H9 (cell line): ENCODE measurements at regions not wholly inside any gene's neighbourhood (a gene's known extent, or its start where the extent isn't known, plus 50 kb on each side); places are given as distances from the start of the nearest gene placed in this dataset.

ENCODE experiments used
- DNase-seq: peaks from one replicate; pipeline ENCODE4 v3.0.0-alpha.2; 2017
- H2AFZ ChIP-seq: one replicate; pipeline ENCODE4 v1.6.1; 2013; ENCODE audit warnings: mild to moderate bottlenecking, low read length, control low read depth, moderate library complexity
- H2AK5ac ChIP-seq: 2 replicates; pipeline ENCODE4 v1.6.1; 2013; ENCODE audit warnings: low read length, control low read depth, mixed read lengths; ENCODE audit not compliant: insufficient read length
- H2BK120ac ChIP-seq: one replicate; pipeline ENCODE4 v1.6.1; 2013; ENCODE audit warnings: low read depth, mild to moderate bottlenecking, low read length, control low read depth, inconsistent platforms; ENCODE audit not compliant: poor library complexity, severe bottlenecking
- H2BK12ac ChIP-seq: 2 replicates; pipeline ENCODE4 v1.6.1; 2013; ENCODE audit warnings: low read length, control low read depth, mixed read lengths, low read depth; ENCODE audit not compliant: insufficient read length
- H2BK15ac ChIP-seq: 2 replicates; pipeline ENCODE4 v1.6.1; 2013; ENCODE audit warnings: low read depth, low read length, control low read depth
- H2BK20ac ChIP-seq: one replicate; pipeline ENCODE4 v1.6.1; 2013; ENCODE audit warnings: low read depth, mild to moderate bottlenecking, low read length, control low read depth, inconsistent platforms; ENCODE audit not compliant: poor library complexity, severe bottlenecking
- H2BK5ac ChIP-seq: 2 replicates; pipeline ENCODE4 v1.6.1; 2013; ENCODE audit warnings: low read length, control low read depth, mixed read lengths; ENCODE audit not compliant: insufficient read length
- H3K14ac ChIP-seq: 2 replicates; pipeline ENCODE4 v1.6.1; 2013; ENCODE audit warnings: low read length, control low read depth; ENCODE audit not compliant: insufficient read depth
- H3K18ac ChIP-seq: 2 replicates; pipeline ENCODE4 v1.6.1; 2013; ENCODE audit warnings: low read depth, mild to moderate bottlenecking, mixed read lengths, low read length, control low read depth; ENCODE audit not compliant: insufficient read length
- H3K23ac ChIP-seq: 2 replicates; pipeline ENCODE4 v1.6.1; 2013; ENCODE audit warnings: low read length, control low read depth, mixed read lengths, low read depth; ENCODE audit not compliant: insufficient read length
- H3K23me2 ChIP-seq: 2 replicates; pipeline ENCODE4 v1.6.1; 2013; ENCODE audit warnings: low read depth, mild to moderate bottlenecking, mixed read lengths, low read length, control low read depth; ENCODE audit not compliant: insufficient read length, poor library complexity, severe bottlenecking
- H3K27ac ChIP-seq: 2 replicates; pipeline ENCODE4 v1.5.1; 2013; ENCODE audit warnings: low read length, control low read depth, mixed read lengths, low read depth; ENCODE audit not compliant: insufficient read length
- H3K27me3 ChIP-seq: 2 replicates; pipeline ENCODE4 v1.6.1; 2013; ENCODE audit warnings: low read length, control low read depth, inconsistent platforms; ENCODE audit not compliant: insufficient read depth
- H3K4ac ChIP-seq: 2 replicates; pipeline ENCODE4 v1.6.1; 2013; ENCODE audit warnings: low read depth, mild to moderate bottlenecking, control low read depth, inconsistent platforms, low read length, moderate library complexity
- H3K4me1 ChIP-seq: 2 replicates; pipeline ENCODE4 v1.6.1; 2013; ENCODE audit warnings: low read length, control low read depth, inconsistent platforms; ENCODE audit not compliant: insufficient read depth
- H3K4me2 ChIP-seq: 2 replicates; pipeline ENCODE4 v1.6.1; 2013; ENCODE audit warnings: low read length, control low read depth, mixed read lengths; ENCODE audit not compliant: insufficient read length, insufficient read depth
- H3K56ac ChIP-seq: 2 replicates; pipeline ENCODE4 v1.6.1; 2013; ENCODE audit warnings: low read depth, mild to moderate bottlenecking, mixed read lengths, low read length, control low read depth; ENCODE audit not compliant: insufficient read length
- H3K79me1 ChIP-seq: 2 replicates; pipeline ENCODE4 v1.6.1; 2013; ENCODE audit warnings: low read depth, mild to moderate bottlenecking, moderate library complexity, low read length, control low read depth, inconsistent platforms; ENCODE audit not compliant: insufficient read depth, poor library complexity, severe bottlenecking
- H3K79me2 ChIP-seq: 2 replicates; pipeline ENCODE4 v1.6.1; 2013; ENCODE audit warnings: low read length, control low read depth, inconsistent platforms; ENCODE audit not compliant: insufficient read depth
- H3K9ac ChIP-seq: 2 replicates; pipeline ENCODE4 v1.6.1; 2013; ENCODE audit warnings: low read length, control low read depth, mixed read lengths; ENCODE audit not compliant: insufficient read length; ENCODE audit errors: extremely low read depth
- H3K9me3 ChIP-seq: one replicate; pipeline ENCODE4 v1.6.1; 2013; ENCODE audit warnings: low read depth, low read length, inconsistent platforms; ENCODE audit not compliant: control insufficient read depth
- H3T11ph ChIP-seq: one replicate; pipeline ENCODE4 v1.6.1; 2013; ENCODE audit warnings: mild to moderate bottlenecking, low read length, control low read depth, inconsistent platforms
- H4K20me1 ChIP-seq: one replicate; pipeline ENCODE4 v1.6.1; 2013; ENCODE audit not compliant: control insufficient read depth, insufficient read length, insufficient read depth
- H4K5ac ChIP-seq: 2 replicates; pipeline ENCODE4 v1.6.1; 2013; ENCODE audit warnings: low read depth, mild to moderate bottlenecking, mixed read lengths, low read length, control low read depth; ENCODE audit not compliant: insufficient read length
- H4K8ac ChIP-seq: replicated peaks from 2 replicates; pipeline ENCODE4 v1.6.1; 2013; ENCODE audit warnings: low read length, control low read depth, mixed read lengths, low read depth; ENCODE audit not compliant: insufficient read length
- H4K91ac ChIP-seq: 2 replicates; pipeline ENCODE4 v1.6.1; 2013; ENCODE audit warnings: low read depth, mild to moderate bottlenecking, moderate library complexity, mixed read lengths, low read length, control low read depth; ENCODE audit not compliant: insufficient read length
- H3K27ac Mint-ChIP-seq, 3 experiments: 2 replicates in 2 of 3; 3 replicates in 1 of 3; pipeline ENCODE4 v1.8.0; 2020 to 2021; ENCODE audit warnings: mixed read lengths in 3 of 3, mild to moderate bottlenecking in 1 of 3, moderate library complexity in 1 of 3
- H3K27me3 Mint-ChIP-seq: 2 replicates; pipeline ENCODE4 v1.8.0; 2021; ENCODE audit warnings: low read depth, mild to moderate bottlenecking, moderate library complexity, mixed read lengths
- H3K36me3 Mint-ChIP-seq, 3 experiments: 2 replicates in 2 of 3; 3 replicates in 1 of 3; pipeline ENCODE4 v1.8.0; 2020 to 2021; ENCODE audit warnings: low read depth in 3 of 3, mixed read lengths in 3 of 3; ENCODE audit not compliant: insufficient read depth in 1 of 3
- H3K4me1 Mint-ChIP-seq, 2 experiments: 2 replicates each; pipeline ENCODE4 v1.8.0; 2020; ENCODE audit warnings: mixed read lengths in 2 of 2
- H3K4me3 Mint-ChIP-seq, 2 experiments: 2 replicates in 1 of 2; 3 replicates in 1 of 2; pipeline ENCODE4 v1.8.0; 2020 to 2021; ENCODE audit warnings: mild to moderate bottlenecking in 2 of 2, mixed read lengths in 2 of 2, moderate library complexity in 1 of 2
- H3K9me3 Mint-ChIP-seq, 2 experiments: 2 replicates in 1 of 2; 3 replicates in 1 of 2; pipeline ENCODE4 v1.8.0; 2020; ENCODE audit warnings: mild to moderate bottlenecking in 2 of 2, mixed read lengths in 2 of 2, moderate library complexity in 1 of 2
- WGBS: extraction: QIAGEN DNeasy Blood & Tissue Kit; methylation state at CpG from one replicate; pipeline ENCODE4 v1.1.7; 2013; ENCODE audit warnings: missing lambda C conversion rate, low lambda C conversion rate, mixed read lengths; ENCODE audit not compliant: insufficient read length; ENCODE audit errors: extremely low coverage; 5-methylcytosine and 5-hydroxymethylcytosine counted together
- TF ChIP-seq, protein P1 (sequence below): fragments of 200-600 bp; sonication (generic); conservative IDR thresholded peaks from 3 replicates; pipeline ENCODE4 v1.8.0; 2021; ENCODE audit warnings: antibody characterized with exemption, mild to moderate bottlenecking

- H4K91ac ChIP-seq, result no peak overlapping the region
- no peaks in the 10 kb centered on the region for H4K20me1 ChIP-seq
- no peak for DNase-seq
- Mint-ChIP-seq H3K4me1 (peaks cover 0 to 6% of the 10 kb centered on the region in 2 experiments; a peak in 2 of 4 replicates), H3K36me3 (peaks cover 0 to 5% (median 0%) of the 10 kb centered on the region in 3 experiments; a peak in 2 of 7 replicates), H3K4me3 (no peak overlapping the region), H3K9me3 (peaks cover 3% of the 10 kb centered on the region in 2 experiments; a peak in 2 of 5 replicates), H3K27me3 (no peaks in the 10 kb centered on the region), H3K27ac (no peak overlapping the region)
- H3K9ac ChIP-seq, result no peak overlapping the region
- no peaks in the 10 kb centered on the region for H3K79me1 ChIP-seq
- H3K4me2 ChIP-seq, result no peak overlapping the region
- no peaks in the 10 kb centered on the region for H3K4me1 ChIP-seq
- H4K5ac ChIP-seq, result no peak overlapping the region
- no peaks in the 10 kb centered on the region for H3K23me2 ChIP-seq
- H2BK5ac ChIP-seq, result no peak overlapping the region
- H3T11ph ChIP-seq, result no peak overlapping the region
- H2AK5ac ChIP-seq, result no peak overlapping the region
- no peak overlapping the region for H2BK12ac ChIP-seq
- H3K56ac ChIP-seq, result no peak overlapping the region
- TF ChIP-seq, protein P1, sequence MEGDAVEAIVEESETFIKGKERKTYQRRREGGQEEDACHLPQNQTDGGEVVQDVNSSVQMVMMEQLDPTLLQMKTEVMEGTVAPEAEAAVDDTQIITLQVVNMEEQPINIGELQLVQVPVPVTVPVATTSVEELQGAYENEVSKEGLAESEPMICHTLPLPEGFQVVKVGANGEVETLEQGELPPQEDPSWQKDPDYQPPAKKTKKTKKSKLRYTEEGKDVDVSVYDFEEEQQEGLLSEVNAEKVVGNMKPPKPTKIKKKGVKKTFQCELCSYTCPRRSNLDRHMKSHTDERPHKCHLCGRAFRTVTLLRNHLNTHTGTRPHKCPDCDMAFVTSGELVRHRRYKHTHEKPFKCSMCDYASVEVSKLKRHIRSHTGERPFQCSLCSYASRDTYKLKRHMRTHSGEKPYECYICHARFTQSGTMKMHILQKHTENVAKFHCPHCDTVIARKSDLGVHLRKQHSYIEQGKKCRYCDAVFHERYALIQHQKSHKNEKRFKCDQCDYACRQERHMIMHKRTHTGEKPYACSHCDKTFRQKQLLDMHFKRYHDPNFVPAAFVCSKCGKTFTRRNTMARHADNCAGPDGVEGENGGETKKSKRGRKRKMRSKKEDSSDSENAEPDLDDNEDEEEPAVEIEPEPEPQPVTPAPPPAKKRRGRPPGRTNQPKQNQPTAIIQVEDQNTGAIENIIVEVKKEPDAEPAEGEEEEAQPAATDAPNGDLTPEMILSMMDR, result no peak
- H4K8ac ChIP-seq, result no peak overlapping the region
- H3K27ac ChIP-seq, result no peak overlapping the region
- no peaks in the 10 kb centered on the region for H3K9me3 ChIP-seq
- H3K14ac ChIP-seq, result no peak overlapping the region
- no peaks in the 10 kb centered on the region for H3K79me2 ChIP-seq
- H2BK20ac ChIP-seq, result no peak overlapping the region
- no peak overlapping the region for H2BK120ac ChIP-seq
- no peak overlapping the region for H3K18ac ChIP-seq
- no peak overlapping the region for H2BK15ac ChIP-seq
- no peaks in the 10 kb centered on the region for H3K27me3 ChIP-seq
- no peak overlapping the region for H2AFZ ChIP-seq
- WGBS, result no CpG with 5 or more reads among the region's 3 CpGs
- no peak overlapping the region for H3K4ac ChIP-seq
- H3K23ac ChIP-seq, result no peak overlapping the region
These were observed 61.3 kb upstream of the UNC5C start for GRCh38 chr4:95610061-95610569.
